LNCAP (cell line): ENCODE measurements at regions not wholly inside any gene's neighbourhood (a gene's known extent, or its start where the extent isn't known, plus 50 kb on each side); places are given as distances from the start of the nearest gene placed in this dataset.

Experiments used
- TF ChIP-seq, protein P1 (sequence below): fragments of 450-650 bp; IDR thresholded peaks from 2 replicates; pipeline ENCODE4 v1.5.1; 2017; ENCODE audit warnings: mild to moderate bottlenecking

DNA sequence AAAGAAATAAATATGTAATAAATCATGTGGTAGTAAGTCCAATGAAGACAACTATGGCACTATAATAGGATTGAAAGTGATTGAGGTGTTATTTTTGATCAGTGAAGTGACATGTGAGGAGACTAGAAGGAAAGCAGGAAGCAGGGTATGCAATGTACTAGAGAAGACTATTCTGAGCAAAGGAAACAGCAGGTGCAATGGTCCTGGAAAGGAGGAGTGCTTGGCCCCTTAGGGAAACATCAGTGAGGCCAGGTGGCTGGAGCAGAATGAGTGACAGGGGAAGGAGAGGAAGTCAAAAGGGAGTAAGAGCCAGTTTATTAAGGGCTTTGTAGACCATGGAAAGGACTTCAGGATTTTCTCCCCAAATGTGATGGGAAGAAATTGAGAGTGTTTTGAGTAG, 207.6 kb upstream of the HCCS start:
- TF ChIP-seq, protein P1, sequence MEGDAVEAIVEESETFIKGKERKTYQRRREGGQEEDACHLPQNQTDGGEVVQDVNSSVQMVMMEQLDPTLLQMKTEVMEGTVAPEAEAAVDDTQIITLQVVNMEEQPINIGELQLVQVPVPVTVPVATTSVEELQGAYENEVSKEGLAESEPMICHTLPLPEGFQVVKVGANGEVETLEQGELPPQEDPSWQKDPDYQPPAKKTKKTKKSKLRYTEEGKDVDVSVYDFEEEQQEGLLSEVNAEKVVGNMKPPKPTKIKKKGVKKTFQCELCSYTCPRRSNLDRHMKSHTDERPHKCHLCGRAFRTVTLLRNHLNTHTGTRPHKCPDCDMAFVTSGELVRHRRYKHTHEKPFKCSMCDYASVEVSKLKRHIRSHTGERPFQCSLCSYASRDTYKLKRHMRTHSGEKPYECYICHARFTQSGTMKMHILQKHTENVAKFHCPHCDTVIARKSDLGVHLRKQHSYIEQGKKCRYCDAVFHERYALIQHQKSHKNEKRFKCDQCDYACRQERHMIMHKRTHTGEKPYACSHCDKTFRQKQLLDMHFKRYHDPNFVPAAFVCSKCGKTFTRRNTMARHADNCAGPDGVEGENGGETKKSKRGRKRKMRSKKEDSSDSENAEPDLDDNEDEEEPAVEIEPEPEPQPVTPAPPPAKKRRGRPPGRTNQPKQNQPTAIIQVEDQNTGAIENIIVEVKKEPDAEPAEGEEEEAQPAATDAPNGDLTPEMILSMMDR, result no peak

DNA sequence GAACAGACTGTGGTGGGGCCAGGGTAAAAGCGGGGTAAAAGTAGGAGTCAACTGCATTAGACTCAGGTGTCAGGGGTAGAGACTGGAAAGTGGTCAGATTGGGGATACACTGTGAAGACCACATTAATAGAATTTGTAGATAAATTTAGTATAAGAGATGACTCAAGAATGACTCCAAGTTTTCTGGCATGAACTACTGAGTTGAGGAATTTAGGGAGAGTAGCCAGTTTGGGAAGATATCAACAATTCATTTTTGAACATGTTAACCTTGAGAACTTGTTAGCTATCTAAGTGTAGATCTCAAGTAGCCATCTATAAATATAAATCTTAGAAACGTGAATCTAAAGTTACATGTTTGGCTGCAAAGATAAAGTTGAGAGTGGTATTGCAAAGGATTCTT, 206.9 kb upstream of the HCCS start:
- TF ChIP-seq, protein P1, result no peak

DNA sequence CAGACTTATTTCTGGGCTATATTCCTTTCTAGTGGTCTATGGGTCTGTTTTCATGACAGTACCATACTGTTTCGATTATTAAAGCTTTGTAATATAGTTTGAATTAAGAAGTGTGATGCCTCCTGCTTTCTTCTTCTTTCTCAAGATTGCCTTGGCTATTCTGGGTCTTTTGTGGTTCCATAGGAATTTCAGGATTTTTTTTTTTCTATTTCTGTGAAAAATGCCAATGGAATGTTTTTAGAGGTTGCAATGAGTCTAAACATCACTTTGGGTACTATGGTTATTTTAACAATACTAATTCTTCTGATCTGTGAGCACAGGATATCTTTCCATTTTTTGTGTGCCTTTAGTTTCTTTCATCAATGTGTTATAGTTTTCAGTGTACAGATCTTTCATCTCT, 204.3 kb upstream of the HCCS start:
- TF ChIP-seq, protein P1, result no peak

DNA sequence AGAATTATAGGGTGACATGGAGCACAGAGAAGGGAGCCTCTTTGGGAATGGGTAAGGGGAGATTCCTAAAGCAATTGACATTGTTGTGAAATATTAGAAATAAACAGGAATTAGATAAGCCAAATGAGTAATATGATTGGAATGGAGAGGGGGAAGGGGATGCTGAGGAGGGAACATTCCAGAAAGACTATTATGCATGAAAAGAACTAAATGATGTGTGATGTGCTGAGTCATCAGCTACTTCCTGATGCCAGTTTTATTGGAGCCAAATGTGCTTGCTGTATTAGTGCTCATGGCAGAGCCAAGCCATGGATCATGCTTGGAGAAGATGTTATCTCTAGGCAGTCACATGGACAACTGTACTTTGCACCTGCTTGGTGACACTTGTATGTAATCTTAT, 189.0 kb upstream of the HCCS start:
- TF ChIP-seq, protein P1, result no peak

DNA sequence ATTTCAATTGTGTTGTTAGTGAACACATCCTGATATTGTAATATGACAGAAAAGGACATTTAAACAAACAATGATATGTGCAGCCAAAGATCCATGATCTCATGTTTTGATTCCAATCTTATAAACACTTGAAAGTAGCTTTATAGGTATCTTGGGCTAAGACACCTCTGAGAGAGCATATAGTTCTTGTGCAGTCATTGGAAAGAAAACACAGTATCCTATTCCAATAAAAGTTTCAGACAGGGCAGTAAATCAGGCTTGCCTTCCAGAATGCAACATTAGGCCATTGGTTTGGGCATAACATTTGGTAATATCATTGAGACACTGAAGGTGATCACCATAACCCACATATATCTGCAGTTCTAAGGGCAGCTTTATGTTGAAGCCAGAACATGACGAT, 188.3 kb upstream of the HCCS start:
- TF ChIP-seq, protein P1, result no peak

DNA sequence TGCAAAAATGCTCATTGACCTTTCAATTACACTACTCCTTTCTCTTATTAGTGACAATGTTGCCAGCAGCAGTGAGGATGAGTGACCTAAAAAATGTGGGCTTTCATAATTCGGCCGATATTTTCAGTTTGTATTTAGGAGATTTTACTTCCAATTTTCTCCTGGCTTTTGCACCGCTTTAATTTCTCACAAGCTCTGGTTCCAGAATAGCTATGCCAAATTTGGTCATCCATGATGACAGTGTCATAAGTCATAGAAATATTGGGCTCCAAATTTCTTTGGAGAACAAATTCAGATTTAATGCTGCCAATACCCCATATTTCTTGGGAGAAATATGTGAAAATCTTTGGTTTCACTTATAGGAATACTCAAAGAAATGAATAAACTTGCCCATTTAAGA, 187.7 kb upstream of the HCCS start:
- TF ChIP-seq, protein P1, result no peak

DNA sequence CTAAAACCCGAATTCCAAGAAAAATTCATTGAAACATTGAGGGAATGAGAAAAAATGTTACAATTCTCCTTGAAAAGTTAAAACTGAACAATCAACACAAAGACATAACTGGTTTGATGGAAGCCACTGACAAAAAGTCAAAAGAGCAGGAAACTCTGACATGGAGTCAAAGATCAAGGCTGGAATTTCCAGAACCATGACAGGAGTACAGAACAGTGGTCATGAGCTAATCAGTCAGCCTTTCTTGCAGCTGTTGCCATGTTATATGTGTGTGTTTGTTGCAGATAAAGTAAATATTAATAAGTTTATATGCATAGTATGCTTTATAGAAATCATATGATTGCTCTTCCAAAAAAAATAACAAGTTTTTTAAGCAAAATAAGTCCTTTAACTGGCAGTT, 184.7 kb upstream of the HCCS start:
- TF ChIP-seq, protein P1, result no peak

DNA sequence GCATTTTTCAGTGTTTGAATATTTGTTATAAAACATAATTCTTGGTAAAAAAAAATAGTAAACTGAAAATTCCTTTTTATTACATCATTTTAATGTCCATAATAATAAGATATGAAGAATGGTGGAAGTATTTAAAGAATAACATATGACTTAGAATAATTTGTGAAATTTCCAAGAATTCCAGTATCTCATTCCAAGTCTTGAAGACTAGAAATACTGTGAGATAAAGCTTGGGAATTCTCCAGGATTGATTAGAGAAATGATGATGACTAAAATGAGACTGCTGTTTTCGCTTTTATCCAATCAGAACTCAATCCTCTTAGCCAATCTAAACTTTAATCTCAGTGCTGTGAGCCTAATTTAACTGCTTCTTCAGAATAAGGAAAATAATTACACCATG, 184.2 kb upstream of the HCCS start:
- TF ChIP-seq, protein P1, result no peak
